ENCODE measurements at regions not wholly inside any gene's neighbourhood (a gene's known extent, or its start where the extent isn't known, plus 50 kb on each side); places are given as distances from the start of the nearest gene placed in this dataset.

GRCh38 chr9:25548847-25549246 is 129.4 kb downstream of the TUSC1 start:
- Histone ChIP-seq H3K4me3 (ENCODE audit: extremely low read depth, insufficient read depth, low read length, poor library complexity, severe bottlenecking) (no peak overlapping the region), H3K4me1 (ENCODE audit: control insufficient read depth, insufficient read depth, low read length, poor library complexity, severe bottlenecking) (no peaks in the 10 kb centered on the region), H3K9me3 (ENCODE audit: control insufficient read depth, low read length) (no peaks in the 10 kb centered on the region), H3K27ac (ENCODE audit: low read depth, low read length, severe bottlenecking) (no peak overlapping the region), H3K36me3 (ENCODE audit: control insufficient read depth, insufficient read depth, low read length) (no peaks in the 10 kb centered on the region)
- WGBS, 2 experiments (ENCODE audit: insufficient coverage in 2 of 2) = 100% methylated on average over 1 of the region's 3 CpGs; no CpG with 5 or more reads in 1 of the 2 experiments

DNA sequence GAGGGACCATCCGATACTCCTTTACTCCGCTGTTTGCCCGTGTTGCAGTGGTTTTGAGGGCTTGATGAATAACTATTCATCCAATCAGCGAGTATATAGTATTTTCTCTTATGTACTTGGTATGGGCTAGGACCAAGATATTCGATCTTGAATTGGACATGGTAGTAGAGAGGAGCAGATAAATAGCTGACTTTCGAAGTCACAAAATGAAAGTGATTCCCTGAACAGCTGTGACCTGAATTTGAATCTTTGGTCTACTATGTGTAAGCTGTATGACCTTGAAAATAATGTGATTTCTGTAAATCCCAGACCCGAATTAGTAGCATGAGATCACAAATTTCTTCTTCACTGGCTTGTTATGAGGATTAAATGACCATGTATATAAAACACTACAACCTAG is 134.4 kb downstream of the TUSC1 start:
- H3K4me1 ChIP-seq (ENCODE audit: control insufficient read depth, insufficient read depth, low read length, poor library complexity, severe bottlenecking) = no peaks in the 10 kb centered on the region
- no peaks in the 10 kb centered on the region for H3K9me3 ChIP-seq (ENCODE audit: control insufficient read depth, low read length)
- H3K27ac ChIP-seq (ENCODE audit: low read depth, low read length, severe bottlenecking) = no peak overlapping the region
- WGBS, 2 experiments (ENCODE audit: insufficient coverage in 2 of 2) = 88 to 100% methylated on average over 2 of the region's 7 CpGs
- no peak overlapping the region for H3K4me3 ChIP-seq (ENCODE audit: extremely low read depth, insufficient read depth, low read length, poor library complexity, severe bottlenecking)
- H3K36me3 ChIP-seq (ENCODE audit: control insufficient read depth, insufficient read depth, low read length) = no peaks in the 10 kb centered on the region

- 84 to 89% methylated on average over 7 to 8 of the region's 8 CpGs for WGBS, 2 experiments (ENCODE audit: insufficient coverage in 2 of 2)
- Histone ChIP-seq H3K27ac (ENCODE audit: low read depth, low read length, severe bottlenecking) (no peak overlapping the region), H3K4me1 (ENCODE audit: control insufficient read depth, insufficient read depth, low read length, poor library complexity, severe bottlenecking) (no peaks in the 10 kb centered on the region), H3K9me3 (ENCODE audit: control insufficient read depth, low read length) (no peaks in the 10 kb centered on the region), H3K4me3 (ENCODE audit: extremely low read depth, insufficient read depth, low read length, poor library complexity, severe bottlenecking) (no peak overlapping the region), H3K36me3 (ENCODE audit: control insufficient read depth, insufficient read depth, low read length) (no peaks in the 10 kb centered on the region)
Measured at GRCh38 chr9:25542319-25542718, 135.9 kb downstream of the TUSC1 start.

DNA sequence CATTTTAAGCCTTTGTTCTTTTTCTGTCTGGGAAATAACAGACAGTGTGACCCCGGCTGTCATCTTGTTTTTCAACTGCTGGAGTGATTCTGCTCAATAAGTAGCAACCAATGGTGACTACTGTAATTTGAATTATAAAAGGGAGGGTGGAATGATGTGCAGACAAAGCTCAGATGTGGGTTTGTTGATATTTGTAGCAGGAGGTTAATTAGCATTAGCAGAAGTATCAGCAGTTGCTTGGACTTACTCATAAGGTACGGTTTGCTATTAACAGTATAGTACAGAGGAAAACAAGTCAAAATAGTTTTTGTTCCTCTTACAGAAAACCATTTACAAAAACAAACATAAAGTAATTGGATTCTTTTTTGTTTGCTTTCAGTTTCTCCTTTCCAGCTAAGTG is 140.4 kb downstream of the TUSC1 start:
- Histone ChIP-seq H3K36me3 (ENCODE audit: control insufficient read depth, insufficient read depth, low read length) (no peaks in the 10 kb centered on the region), H3K4me1 (ENCODE audit: control insufficient read depth, insufficient read depth, low read length, poor library complexity, severe bottlenecking) (no peaks in the 10 kb centered on the region), H3K4me3 (ENCODE audit: extremely low read depth, insufficient read depth, low read length, poor library complexity, severe bottlenecking) (no peak overlapping the region), H3K9me3 (ENCODE audit: control insufficient read depth, low read length) (no peaks in the 10 kb centered on the region), H3K27ac (ENCODE audit: low read depth, low read length, severe bottlenecking) (no peak overlapping the region)
- 78 to 83% methylated on average over 1 of the region's 2 CpGs for WGBS, 2 experiments (ENCODE audit: insufficient coverage in 2 of 2)

DNA sequence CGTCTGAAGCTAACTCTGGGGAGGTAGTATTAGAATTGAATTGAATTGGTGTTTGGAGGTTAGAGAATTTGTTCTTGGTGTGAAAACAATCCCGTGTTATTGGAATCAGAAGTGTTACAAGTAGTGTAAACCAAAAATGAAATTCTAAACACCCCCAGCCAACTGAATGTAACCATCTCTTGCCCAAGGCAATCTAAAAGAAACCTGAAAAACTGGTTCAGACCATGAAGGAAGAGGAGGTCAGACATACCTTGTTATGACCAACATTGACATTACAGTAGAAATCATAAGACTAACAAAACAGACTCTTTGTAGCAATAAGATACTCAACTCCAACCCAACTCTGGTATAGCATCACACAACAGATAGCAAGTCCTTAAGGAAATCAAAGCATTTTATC is 159.0 kb downstream of the TUSC1 start:
- H3K36me3 ChIP-seq (ENCODE audit: control insufficient read depth, insufficient read depth, low read length) = no peaks in the 10 kb centered on the region
- H3K9me3 ChIP-seq (ENCODE audit: control insufficient read depth, low read length) = no peaks in the 10 kb centered on the region
- H3K4me1 ChIP-seq (ENCODE audit: control insufficient read depth, insufficient read depth, low read length, poor library complexity, severe bottlenecking) = no peaks in the 10 kb centered on the region
- WGBS, 2 experiments (ENCODE audit: insufficient coverage in 2 of 2) = 78 to 83% methylated on average over 1 of the region's 2 CpGs
- H3K4me3 ChIP-seq (ENCODE audit: extremely low read depth, insufficient read depth, low read length, poor library complexity, severe bottlenecking) = no peak overlapping the region
- no peak overlapping the region for H3K27ac ChIP-seq (ENCODE audit: low read depth, low read length, severe bottlenecking)

- Histone ChIP-seq H3K36me3 (ENCODE audit: control insufficient read depth, insufficient read depth, low read length) (no peaks in the 10 kb centered on the region), H3K4me1 (ENCODE audit: control insufficient read depth, insufficient read depth, low read length, poor library complexity, severe bottlenecking) (no peaks in the 10 kb centered on the region), H3K9me3 (ENCODE audit: control insufficient read depth, low read length) (no peaks in the 10 kb centered on the region), H3K4me3 (ENCODE audit: extremely low read depth, insufficient read depth, low read length, poor library complexity, severe bottlenecking) (no peak overlapping the region), H3K27ac (ENCODE audit: low read depth, low read length, severe bottlenecking) (no peak overlapping the region)
- WGBS, 2 experiments (ENCODE audit: insufficient coverage in 2 of 2) = no CpG with 5 or more reads among the region's 2 CpGs
Measured at GRCh38 chr9:25517701-25518100, 160.5 kb downstream of the TUSC1 start.

- Histone ChIP-seq H3K9me3 (ENCODE audit: control insufficient read depth, low read length) (no peaks in the 10 kb centered on the region), H3K4me3 (ENCODE audit: extremely low read depth, insufficient read depth, low read length, poor library complexity, severe bottlenecking) (no peak overlapping the region), H3K36me3 (ENCODE audit: control insufficient read depth, insufficient read depth, low read length) (no peaks in the 10 kb centered on the region), H3K4me1 (ENCODE audit: control insufficient read depth, insufficient read depth, low read length, poor library complexity, severe bottlenecking) (no peaks in the 10 kb centered on the region), H3K27ac (ENCODE audit: low read depth, low read length, severe bottlenecking) (no peak overlapping the region)
- WGBS, 2 experiments (ENCODE audit: insufficient coverage in 2 of 2) = 92% methylated on average over 2 of the region's 3 CpGs; no CpG with 5 or more reads in 1 of the 2 experiments
Measured at GRCh38 chr9:25513509-25514033, 164.7 kb downstream of the TUSC1 start.

DNA sequence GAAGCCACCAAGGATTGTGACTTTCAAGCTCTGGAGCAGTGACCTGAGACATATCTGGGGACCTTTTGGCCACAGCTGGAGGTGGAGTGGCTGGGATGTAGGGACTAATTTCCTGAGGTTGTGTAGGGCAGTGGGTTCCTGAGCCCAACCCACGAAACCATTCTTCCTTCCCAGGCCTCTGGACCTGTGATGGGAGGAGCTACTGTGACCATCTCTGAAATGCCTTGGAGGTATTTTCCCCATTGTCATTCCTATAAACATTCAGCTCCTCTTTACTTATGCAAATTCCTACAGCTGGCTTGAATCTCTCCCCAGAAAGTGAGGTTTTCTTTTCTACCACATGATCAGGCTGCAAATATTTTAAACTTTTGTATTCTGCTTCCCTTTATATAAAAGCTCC is 172.6 kb downstream of the TUSC1 start:
- WGBS, 2 experiments (ENCODE audit: insufficient coverage in 2 of 2) = no CpG with 5 or more reads among the region's 1 CpG
- no peak overlapping the region for H3K4me3 ChIP-seq (ENCODE audit: extremely low read depth, insufficient read depth, low read length, poor library complexity, severe bottlenecking)

DNA sequence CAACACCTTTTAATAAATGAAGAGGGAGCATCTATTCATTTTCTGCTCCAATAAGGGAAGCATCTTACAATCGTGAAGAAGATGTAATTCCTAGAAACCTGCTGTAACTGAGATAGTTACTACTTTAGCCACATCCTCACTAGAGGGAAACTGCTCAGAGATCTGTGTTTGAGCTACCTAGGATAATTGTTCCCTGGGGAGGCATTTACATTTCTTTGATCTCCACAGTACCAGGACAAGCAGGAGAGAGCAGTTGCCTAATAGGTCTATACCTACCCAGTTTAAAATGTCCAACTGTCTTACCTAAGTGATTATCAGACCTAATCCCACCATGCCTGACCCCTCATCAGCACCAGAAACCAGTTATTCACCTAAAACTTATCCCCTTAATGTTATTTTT is 196.9 kb downstream of the TUSC1 start:
- WGBS, 2 experiments (ENCODE audit: insufficient coverage in 2 of 2) = no CpG with 5 or more reads among the region's 1 CpG
- Histone ChIP-seq H3K36me3 (ENCODE audit: control insufficient read depth, insufficient read depth, low read length) (no peaks in the 10 kb centered on the region), H3K4me3 (ENCODE audit: extremely low read depth, insufficient read depth, low read length, poor library complexity, severe bottlenecking) (no peak overlapping the region), H3K27ac (ENCODE audit: low read depth, low read length, severe bottlenecking) (no peak overlapping the region), H3K4me1 (ENCODE audit: control insufficient read depth, insufficient read depth, low read length, poor library complexity, severe bottlenecking) (no peaks in the 10 kb centered on the region), H3K9me3 (ENCODE audit: control insufficient read depth, low read length) (no peaks in the 10 kb centered on the region)

More for the DNA sequence above, 172.6 kb downstream of the TUSC1 start:
- no peaks in the 10 kb centered on the region for H3K9me3 ChIP-seq (ENCODE audit: control insufficient read depth, low read length)
- no peaks in the 10 kb centered on the region for H3K4me1 ChIP-seq (ENCODE audit: control insufficient read depth, insufficient read depth, low read length, poor library complexity, severe bottlenecking)
- no peaks in the 10 kb centered on the region for H3K36me3 ChIP-seq (ENCODE audit: control insufficient read depth, insufficient read depth, low read length)
- no peak overlapping the region for H3K27ac ChIP-seq (ENCODE audit: low read depth, low read length, severe bottlenecking)

- Histone ChIP-seq H3K36me3 (ENCODE audit: control insufficient read depth, insufficient read depth, low read length) (no peaks in the 10 kb centered on the region), H3K9me3 (ENCODE audit: control insufficient read depth, low read length) (no peaks in the 10 kb centered on the region), H3K4me1 (ENCODE audit: control insufficient read depth, insufficient read depth, low read length, poor library complexity, severe bottlenecking) (no peaks in the 10 kb centered on the region), H3K27ac (ENCODE audit: low read depth, low read length, severe bottlenecking) (no peak overlapping the region), H3K4me3 (ENCODE audit: extremely low read depth, insufficient read depth, low read length, poor library complexity, severe bottlenecking) (no peak overlapping the region)
Measured at GRCh38 chr9:25480696-25481095, 197.5 kb downstream of the TUSC1 start.

- H3K4me1 ChIP-seq (ENCODE audit: control insufficient read depth, insufficient read depth, low read length, poor library complexity, severe bottlenecking) = no peaks in the 10 kb centered on the region
- no peaks in the 10 kb centered on the region for H3K9me3 ChIP-seq (ENCODE audit: control insufficient read depth, low read length)
- H3K4me3 ChIP-seq (ENCODE audit: extremely low read depth, insufficient read depth, low read length, poor library complexity, severe bottlenecking) = no peak overlapping the region
- H3K36me3 ChIP-seq (ENCODE audit: control insufficient read depth, insufficient read depth, low read length) = no peaks in the 10 kb centered on the region
- H3K27ac ChIP-seq (ENCODE audit: low read depth, low read length, severe bottlenecking) = no peak overlapping the region
- 79 to 83% methylated on average over 2 of the region's 2 CpGs for WGBS, 2 experiments (ENCODE audit: insufficient coverage in 2 of 2)
Measured at GRCh38 chr9:25472681-25473080, 205.6 kb downstream of the TUSC1 start.
